ENCODE measurements at regions not wholly inside any gene's neighbourhood (a gene's known extent, or its start where the extent isn't known, plus 50 kb on each side); places are given as distances from the start of the nearest gene placed in this dataset.

- no peak overlapping the region for H3K4me3 ChIP-seq (ENCODE audit: low read depth, low read length)
- no peak for DNase-seq (ENCODE audit: low read depth)
- H3K36me3 ChIP-seq (ENCODE audit: control insufficient read depth, insufficient read depth, low read length): no peaks in the 10 kb centered on the region
- TF ChIP-seq, protein P1, sequence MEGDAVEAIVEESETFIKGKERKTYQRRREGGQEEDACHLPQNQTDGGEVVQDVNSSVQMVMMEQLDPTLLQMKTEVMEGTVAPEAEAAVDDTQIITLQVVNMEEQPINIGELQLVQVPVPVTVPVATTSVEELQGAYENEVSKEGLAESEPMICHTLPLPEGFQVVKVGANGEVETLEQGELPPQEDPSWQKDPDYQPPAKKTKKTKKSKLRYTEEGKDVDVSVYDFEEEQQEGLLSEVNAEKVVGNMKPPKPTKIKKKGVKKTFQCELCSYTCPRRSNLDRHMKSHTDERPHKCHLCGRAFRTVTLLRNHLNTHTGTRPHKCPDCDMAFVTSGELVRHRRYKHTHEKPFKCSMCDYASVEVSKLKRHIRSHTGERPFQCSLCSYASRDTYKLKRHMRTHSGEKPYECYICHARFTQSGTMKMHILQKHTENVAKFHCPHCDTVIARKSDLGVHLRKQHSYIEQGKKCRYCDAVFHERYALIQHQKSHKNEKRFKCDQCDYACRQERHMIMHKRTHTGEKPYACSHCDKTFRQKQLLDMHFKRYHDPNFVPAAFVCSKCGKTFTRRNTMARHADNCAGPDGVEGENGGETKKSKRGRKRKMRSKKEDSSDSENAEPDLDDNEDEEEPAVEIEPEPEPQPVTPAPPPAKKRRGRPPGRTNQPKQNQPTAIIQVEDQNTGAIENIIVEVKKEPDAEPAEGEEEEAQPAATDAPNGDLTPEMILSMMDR (IDR thresholded peaks at IDR 0.05; ENCODE audit: insufficient read depth, low read depth, low read length): no peak
- ChIA-PET POLR2A (no interaction called here), CTCF (interaction anchor here (0.7 kb wide), 1 partner anchor 253 kb away, joined by 5 read pairs; no protein-coding TSS in a partner anchor)
- H3K27me3 ChIP-seq (ENCODE audit: control insufficient read depth, insufficient read depth, low read length): no peaks in the 10 kb centered on the region; the same call in none of the 2 replicates
Measured at GRCh38 chr4:87732033-87732765, 67.2 kb upstream of the IBSP start.

- TF ChIP-seq, protein P1 (IDR thresholded peaks at IDR 0.05; ENCODE audit: insufficient read depth, low read depth, low read length): no peak
- ChIA-PET POLR2A (no interaction called here), CTCF (no interaction called here)
- no peaks in the 10 kb centered on the region for H3K36me3 ChIP-seq (ENCODE audit: control insufficient read depth, insufficient read depth, low read length)
- no peaks in the 10 kb centered on the region; the same call in none of the 2 replicates for H3K27me3 ChIP-seq (ENCODE audit: control insufficient read depth, insufficient read depth, low read length)
- no peak for DNase-seq (ENCODE audit: low read depth)
- no peak overlapping the region for H3K4me3 ChIP-seq (ENCODE audit: low read depth, low read length)
Measured at GRCh38 chr4:87734084-87734483, 65.3 kb upstream of the IBSP start.

- no peak for DNase-seq (ENCODE audit: low read depth)
- Histone ChIP-seq H3K4me3 (ENCODE audit: low read depth, low read length) (no peak overlapping the region), H3K27me3 (ENCODE audit: control insufficient read depth, insufficient read depth, low read length) (no peaks in the 10 kb centered on the region; the same call in none of the 2 replicates), H3K36me3 (ENCODE audit: control insufficient read depth, insufficient read depth, low read length) (no peaks in the 10 kb centered on the region)
- TF ChIP-seq, protein P1 (IDR thresholded peaks at IDR 0.05; ENCODE audit: insufficient read depth, low read depth, low read length): no peak
- ChIA-PET POLR2A (no interaction called here), CTCF (interaction anchor here (0.6 kb wide), 1 partner anchor 70 kb away, joined by 3 read pairs; no protein-coding TSS in a partner anchor)
Measured at GRCh38 chr4:87734936-87735335, 64.4 kb upstream of the IBSP start.

DNA sequence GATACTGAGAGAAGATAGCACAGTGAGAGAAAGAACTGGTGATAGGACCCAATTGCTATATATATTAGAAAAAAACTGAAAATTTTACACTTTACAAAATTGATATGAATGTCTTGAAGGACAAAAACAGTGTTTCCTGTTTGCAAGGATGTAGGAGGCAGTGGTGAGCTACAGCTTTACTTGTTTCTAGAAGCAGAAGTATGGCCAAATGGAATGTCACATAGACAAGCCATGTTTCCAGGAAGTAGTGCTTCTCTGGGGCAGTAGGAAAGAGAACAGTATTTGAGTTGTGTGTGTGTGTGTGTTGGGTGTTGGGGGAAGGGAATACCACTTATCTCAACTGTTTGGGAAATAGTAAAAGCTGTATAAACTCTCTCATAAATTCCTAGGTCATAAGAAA, 60.9 kb upstream of the IBSP start:
- ChIA-PET POLR2A (no interaction called here), CTCF (no interaction called here)
- no peak for DNase-seq (ENCODE audit: low read depth)
- TF ChIP-seq, protein P1 (IDR thresholded peaks at IDR 0.05; ENCODE audit: insufficient read depth, low read depth, low read length): 0 out of 2 replicates have a peak, but pooled peaks have one; percentile 7
- Histone ChIP-seq H3K27me3 (ENCODE audit: control insufficient read depth, insufficient read depth, low read length) (no peaks in the 10 kb centered on the region), H3K4me3 (ENCODE audit: low read depth, low read length) (no peak overlapping the region), H3K36me3 (ENCODE audit: control insufficient read depth, insufficient read depth, low read length) (no peaks in the 10 kb centered on the region)

GRCh38 chr4:87739494-87739893, 59.9 kb upstream of the IBSP start:
- Histone ChIP-seq H3K36me3 (ENCODE audit: control insufficient read depth, insufficient read depth, low read length) (no peaks in the 10 kb centered on the region), H3K4me3 (ENCODE audit: low read depth, low read length) (no peak overlapping the region), H3K27me3 (ENCODE audit: control insufficient read depth, insufficient read depth, low read length) (no peaks in the 10 kb centered on the region)
- no peak for DNase-seq (ENCODE audit: low read depth)
- CTCF ChIA-PET: interaction anchor here (1.0 kb wide), 1 partner anchor 62 kb away, joined by 3 read pairs; no protein-coding TSS in a partner anchor
- POLR2A ChIA-PET: no interaction called here
- TF ChIP-seq, protein P1 (IDR thresholded peaks at IDR 0.05; ENCODE audit: insufficient read depth, low read depth, low read length): no peak

All from BJ (cell line).